NCI-H460 (cell line): ENCODE measurements at regions not wholly inside any gene's neighbourhood (a gene's known extent, or its start where the extent isn't known, plus 50 kb on each side); places are given as distances from the start of the nearest gene placed in this dataset.

Source experiments
- small RNA-seq, 2 experiments: library from RNA; depleted of rRNA; stranded (forward); fragments of <200 nt; gene quantifications; one replicate each; pipeline ENCODE3, GENCODE V24; 2014

Small RNA genes lying in the stretch of these regions (small RNA-seq; reads per million reads assigned to genes)
- gene AC023511.2 (0 to 0.02 reads per million in 2 experiments), gene RNA5SP356 (0.04 to 0.76 reads per million in 2 experiments)
